ENCODE measurements at regions not wholly inside any gene's neighbourhood (a gene's known extent, or its start where the extent isn't known, plus 50 kb on each side); places are given as distances from the start of the nearest gene placed in this dataset.

GRCh38 chr11:13141731-13142709 is 132.9 kb downstream of the RASSF10 start:
- no peak overlapping the region for H3K4me3 ChIP-seq
- in situ Hi-C loops (cut with MboI; ENCODE audit: low sequenced_read_pairs in 4 of 4) (no loop called here), intact Hi-C loops (cut with DNase I; ENCODE audit: low total_unique reads) (no loop called here)
- ATAC-seq (no peak), DNase-seq (no peak)
- H3K9me3 ChIP-seq, result no peaks in the 10 kb centered on the region
- H3K27ac ChIP-seq, result no peak overlapping the region
- no peaks in the 10 kb centered on the region for H3K4me1 ChIP-seq
- H3K27me3 ChIP-seq, result no peaks in the 10 kb centered on the region
- TF ChIP-seq POLR2A (IDR thresholded peaks at IDR 0.05), result no peak
- TF ChIP-seq, protein P1, sequence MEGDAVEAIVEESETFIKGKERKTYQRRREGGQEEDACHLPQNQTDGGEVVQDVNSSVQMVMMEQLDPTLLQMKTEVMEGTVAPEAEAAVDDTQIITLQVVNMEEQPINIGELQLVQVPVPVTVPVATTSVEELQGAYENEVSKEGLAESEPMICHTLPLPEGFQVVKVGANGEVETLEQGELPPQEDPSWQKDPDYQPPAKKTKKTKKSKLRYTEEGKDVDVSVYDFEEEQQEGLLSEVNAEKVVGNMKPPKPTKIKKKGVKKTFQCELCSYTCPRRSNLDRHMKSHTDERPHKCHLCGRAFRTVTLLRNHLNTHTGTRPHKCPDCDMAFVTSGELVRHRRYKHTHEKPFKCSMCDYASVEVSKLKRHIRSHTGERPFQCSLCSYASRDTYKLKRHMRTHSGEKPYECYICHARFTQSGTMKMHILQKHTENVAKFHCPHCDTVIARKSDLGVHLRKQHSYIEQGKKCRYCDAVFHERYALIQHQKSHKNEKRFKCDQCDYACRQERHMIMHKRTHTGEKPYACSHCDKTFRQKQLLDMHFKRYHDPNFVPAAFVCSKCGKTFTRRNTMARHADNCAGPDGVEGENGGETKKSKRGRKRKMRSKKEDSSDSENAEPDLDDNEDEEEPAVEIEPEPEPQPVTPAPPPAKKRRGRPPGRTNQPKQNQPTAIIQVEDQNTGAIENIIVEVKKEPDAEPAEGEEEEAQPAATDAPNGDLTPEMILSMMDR (IDR thresholded peaks at IDR 0.05 in 4 of 5, conservative IDR thresholded peaks at IDR 0.05 in 1 of 5), result no peak
- no peaks in the 10 kb centered on the region for H3K36me3 ChIP-seq

DNA sequence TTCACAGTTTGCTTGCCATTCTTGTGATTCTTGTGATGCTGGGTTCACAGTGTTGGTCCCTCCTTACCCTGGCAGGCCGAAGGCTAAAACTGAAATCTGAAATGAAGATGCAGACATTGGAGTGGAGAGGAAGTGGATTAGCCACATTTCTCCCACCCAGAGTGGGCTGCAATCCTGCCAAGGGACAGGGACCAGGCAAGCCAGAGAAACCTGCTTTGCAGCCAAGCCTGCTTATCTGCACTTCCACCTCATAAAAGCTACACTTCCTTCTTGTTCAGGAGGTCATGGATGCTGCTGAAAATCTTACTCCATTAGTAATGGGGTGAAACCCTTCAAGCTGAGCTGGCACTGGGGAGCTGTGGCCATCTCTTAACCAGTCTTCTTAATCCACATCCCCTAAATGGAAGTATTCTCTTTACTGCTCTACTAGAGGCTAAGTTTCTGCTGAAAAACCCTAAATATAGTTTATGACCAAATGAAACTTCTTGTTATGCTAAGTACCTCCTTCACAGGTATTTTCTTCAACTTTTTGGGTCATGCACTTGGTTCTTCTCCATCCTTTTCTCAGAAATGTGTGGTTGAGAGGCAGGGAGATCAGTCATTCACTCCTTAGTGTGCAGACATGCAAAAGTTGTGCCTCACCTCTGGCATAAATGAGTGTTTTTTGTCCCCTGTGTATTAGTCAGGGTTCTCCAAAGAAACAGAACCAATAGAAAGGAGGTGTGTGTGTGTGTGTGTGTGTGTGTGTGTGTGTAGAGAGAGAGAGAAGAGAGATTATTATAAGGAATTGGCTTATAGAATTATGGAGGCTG is 133.9 kb upstream of the BMAL1 start:
- Histone ChIP-seq H3K4me3 (no peak overlapping the region), H3K27ac (no peak overlapping the region), H3K36me3 (no peaks in the 10 kb centered on the region), H3K27me3 (no peaks in the 10 kb centered on the region), H3K9me3 (no peaks in the 10 kb centered on the region), H3K4me1 (no peaks in the 10 kb centered on the region)
- intact Hi-C loops (cut with DNase I; ENCODE audit: low total_unique reads) (no loop called here), in situ Hi-C loops (cut with MboI; ENCODE audit: low sequenced_read_pairs in 4 of 4) (no loop called here)
- DNase-seq, result no peak
- ATAC-seq, result no peak
- TF ChIP-seq, protein P1 (IDR thresholded peaks at IDR 0.05 in 4 of 5, conservative IDR thresholded peaks at IDR 0.05 in 1 of 5), result no peak
- TF ChIP-seq POLR2A (IDR thresholded peaks at IDR 0.05), result no peak

DNA sequence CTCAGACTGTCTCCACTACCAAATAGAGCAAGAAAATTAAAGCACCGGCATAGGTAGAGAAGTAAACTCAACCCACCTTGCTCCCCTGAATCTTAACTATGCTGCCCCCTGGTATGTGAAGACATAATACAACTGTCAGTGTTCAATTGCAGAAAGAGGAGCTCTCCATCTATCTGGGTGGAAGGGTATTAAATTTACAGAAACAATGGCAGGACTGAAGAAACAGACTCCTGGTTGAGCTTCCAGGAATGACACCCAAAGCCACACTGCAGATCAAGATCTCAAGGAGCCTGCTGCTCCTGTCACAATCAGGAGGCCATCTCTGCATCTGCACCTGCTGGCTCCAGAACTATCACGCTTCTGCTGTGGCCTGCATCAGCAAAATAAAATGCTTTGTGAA is 132.1 kb upstream of the BMAL1 start:
- Histone ChIP-seq H3K27ac (no peak overlapping the region), H3K4me3 (no peak overlapping the region), H3K27me3 (no peaks in the 10 kb centered on the region), H3K36me3 (no peaks in the 10 kb centered on the region), H3K4me1 (no peaks in the 10 kb centered on the region), H3K9me3 (no peaks in the 10 kb centered on the region)
- in situ Hi-C loops (cut with MboI; ENCODE audit: low sequenced_read_pairs in 4 of 4), result no loop called here
- ATAC-seq (no peak), DNase-seq (no peak)
- intact Hi-C loops (cut with DNase I; ENCODE audit: low total_unique reads), result no loop called here
- no peak for TF ChIP-seq POLR2A (IDR thresholded peaks at IDR 0.05)

- Histone ChIP-seq H3K9me3 (no peaks in the 10 kb centered on the region), H3K4me3 (no peak overlapping the region), H3K27me3 (no peaks in the 10 kb centered on the region), H3K27ac (no peak overlapping the region), H3K36me3 (no peaks in the 10 kb centered on the region), H3K4me1 (no peaks in the 10 kb centered on the region)
- TF ChIP-seq, protein P1 (IDR thresholded peaks at IDR 0.05 in 4 of 5, conservative IDR thresholded peaks at IDR 0.05 in 1 of 5), result no peak
- no peak for TF ChIP-seq POLR2A (IDR thresholded peaks at IDR 0.05)
- intact Hi-C loops (cut with DNase I; ENCODE audit: low total_unique reads) (no loop called here), in situ Hi-C loops (cut with MboI; ENCODE audit: low sequenced_read_pairs in 4 of 4) (loop anchor here in 1 of 4 donors (25.0 kb wide), 2 partner anchors 513 to 813 kb away; no protein-coding TSS in a partner anchor)
- no peak for DNase-seq
- ATAC-seq, result no peak
Observed at GRCh38 chr11:13149991-13150390, 127.6 kb upstream of the BMAL1 start.

GRCh38 chr11:13150487-13150886 is 127.1 kb upstream of the BMAL1 start:
- TF ChIP-seq POLR2A (IDR thresholded peaks at IDR 0.05), result no peak
- TF ChIP-seq, protein P1 (IDR thresholded peaks at IDR 0.05 in 4 of 5, conservative IDR thresholded peaks at IDR 0.05 in 1 of 5), result no peak
- no peaks in the 10 kb centered on the region for H3K36me3 ChIP-seq
- DNase-seq (no peak), ATAC-seq (no peak)
- no peak overlapping the region for H3K4me3 ChIP-seq
- no peaks in the 10 kb centered on the region for H3K9me3 ChIP-seq
- intact Hi-C loops (cut with DNase I; ENCODE audit: low total_unique reads) (no loop called here), in situ Hi-C loops (cut with MboI; ENCODE audit: low sequenced_read_pairs in 4 of 4) (loop anchor here in 1 of 4 donors (25.0 kb wide), 2 partner anchors 513 to 813 kb away; no protein-coding TSS in a partner anchor)
- no peak overlapping the region for H3K27ac ChIP-seq
- no peaks in the 10 kb centered on the region for H3K4me1 ChIP-seq
- no peaks in the 10 kb centered on the region for H3K27me3 ChIP-seq
